K562 (cell line): ENCODE measurements at regions not wholly inside any gene's neighbourhood (a gene's known extent, or its start where the extent isn't known, plus 50 kb on each side); places are given as distances from the start of the nearest gene placed in this dataset.

Experiments
- BACH1 ChIP-seq: fragments of 200-800 bp; sonication (Bioruptor generic); IDR thresholded peaks from 2 replicates; pipeline ENCODE4 v1.6.1; 2016; ENCODE audit warnings: missing genetic modification characterization, missing compliant biosample characterization
- BRF1 ChIP-seq: IDR thresholded peaks from 3 replicates; pipeline ENCODE4 v1.6.1; 2011; ENCODE audit warnings: borderline replicate concordance, mild to moderate bottlenecking; ENCODE audit not compliant: insufficient read length; ENCODE audit errors: extremely low read depth
- CEBPB ChIP-seq: fragments of 450-650 bp; IDR thresholded peaks from 2 replicates; pipeline ENCODE4 v1.6.1; 2016; ENCODE audit warnings: missing genetic modification characterization, missing compliant biosample characterization
- HDAC1 ChIP-seq, 2 experiments: fragments of 450-650 bp; IDR thresholded peaks; 2 replicates each; pipeline ENCODE4 v1.6.1; 2016 to 2017; ENCODE audit warnings: inconsistent platforms in 1 of 2, mild to moderate bottlenecking in 1 of 2, moderate library complexity in 1 of 2
- JUND ChIP-seq, 2 experiments: IDR thresholded peaks; 2 replicates in 1 of 2; 3 replicates in 1 of 2; pipeline ENCODE4 v1.6.1; 2011; ENCODE audit warnings: borderline replicate concordance in 2 of 2, low read depth in 2 of 2, low read length in 2 of 2, improper control_type of control experiment in 1 of 2, missing biosample characterization in 1 of 2, missing genetic modification characterization in 1 of 2, missing genetic modification reagents in 1 of 2
- KLF6 ChIP-seq: fragments of 250-450 bp; sonication (Bioruptor Pico); IDR thresholded peaks from 2 replicates; pipeline ENCODE4 v1.4.0; 2020; ENCODE audit warnings: mild to moderate bottlenecking, moderate library complexity, borderline replicate concordance
- MYNN ChIP-seq, 2 experiments: sonication (generic); formaldehyde crosslinking in 1 of 2; IDR thresholded peaks; 2 replicates each; pipeline versions ENCODE4 v1.5.0 to v1.6.1; 2016 to 2020; ENCODE audit warnings: antibody characterized with exemption in 1 of 2, missing genetic modification reagents in 1 of 2
- NCOA4 ChIP-seq: fragments of 450-650 bp; IDR thresholded peaks from 2 replicates; pipeline ENCODE4 v1.6.1; 2018; ENCODE audit warnings: mild to moderate bottlenecking; ENCODE audit not compliant: partially characterized antibody
- NFATC3 ChIP-seq: fragments of 450-650 bp; IDR thresholded peaks from 2 replicates; pipeline ENCODE4 v1.6.1; 2017; ENCODE audit warnings: mild to moderate bottlenecking
- NR4A1 ChIP-seq, 2 experiments: fragments of 250-450 bp in 1 of 2; fragments of 450-650 bp in 1 of 2; sonication (Bioruptor Pico) in 1 of 2; IDR thresholded peaks; 2 replicates each; pipeline versions ENCODE4 v1.4.0 to v1.6.1; 2016 to 2020; ENCODE audit warnings: mild to moderate bottlenecking in 2 of 2, missing compliant biosample characterization in 1 of 2, missing genetic modification characterization in 1 of 2, moderate library complexity in 1 of 2
- POLR2AphosphoS2 ChIP-seq: IDR thresholded peaks from 2 replicates; pipeline ENCODE4 v1.6.1; 2012; ENCODE audit warnings: low read length, improper control_type of control experiment
- PRDM10 ChIP-seq: fragments of 450-650 bp; IDR thresholded peaks from 2 replicates; pipeline ENCODE4 v1.6.1; 2018; ENCODE audit not compliant: partially characterized antibody
- PTRF ChIP-seq: fragments of 450-650 bp; IDR thresholded peaks from 2 replicates; pipeline ENCODE4 v1.6.1; 2016; ENCODE audit warnings: mild to moderate bottlenecking, missing genetic modification characterization, missing compliant biosample characterization
- RFX5 ChIP-seq: IDR thresholded peaks from 2 replicates; pipeline ENCODE4 v1.6.1; 2011; ENCODE audit warnings: low read depth, mild to moderate bottlenecking, improper control_type of control experiment, low read length
- ZEB2 ChIP-seq: fragments of 450-650 bp; IDR thresholded peaks from 2 replicates; pipeline ENCODE4 v1.6.1; 2016
- ZKSCAN8 ChIP-seq: fragments of 200-800 bp; sonication (Bioruptor generic); IDR thresholded peaks from 2 replicates; pipeline ENCODE4 v1.6.1; 2016; ENCODE audit warnings: missing genetic modification characterization, missing compliant biosample characterization
- ZNF551 ChIP-seq: fragments of 250-450 bp; sonication (Bioruptor Pico); IDR thresholded peaks from 2 replicates; pipeline ENCODE4 v1.5.0; 2021; ENCODE audit warnings: mild to moderate bottlenecking, moderate library complexity
- TF ChIP-seq, protein P1 (sequence below), 2 experiments: fragments of 450-650 bp; IDR thresholded peaks; 2 replicates each; pipeline ENCODE4 v1.6.1; 2016
- TF ChIP-seq, protein P2 (sequence below): sonication (generic); formaldehyde crosslinking; IDR thresholded peaks from 2 replicates; pipeline ENCODE4 v1.8.0; 2022; ENCODE audit warnings: missing genetic modification reagents, mild to moderate bottlenecking, moderate library complexity, borderline replicate concordance
- TF ChIP-seq, protein P3 (sequence below): fragments of 450-650 bp; formaldehyde crosslinking; IDR thresholded peaks from 2 replicates; pipeline ENCODE4 v1.4.0; 2022; ENCODE audit warnings: missing genetic modification characterization

DNA sequence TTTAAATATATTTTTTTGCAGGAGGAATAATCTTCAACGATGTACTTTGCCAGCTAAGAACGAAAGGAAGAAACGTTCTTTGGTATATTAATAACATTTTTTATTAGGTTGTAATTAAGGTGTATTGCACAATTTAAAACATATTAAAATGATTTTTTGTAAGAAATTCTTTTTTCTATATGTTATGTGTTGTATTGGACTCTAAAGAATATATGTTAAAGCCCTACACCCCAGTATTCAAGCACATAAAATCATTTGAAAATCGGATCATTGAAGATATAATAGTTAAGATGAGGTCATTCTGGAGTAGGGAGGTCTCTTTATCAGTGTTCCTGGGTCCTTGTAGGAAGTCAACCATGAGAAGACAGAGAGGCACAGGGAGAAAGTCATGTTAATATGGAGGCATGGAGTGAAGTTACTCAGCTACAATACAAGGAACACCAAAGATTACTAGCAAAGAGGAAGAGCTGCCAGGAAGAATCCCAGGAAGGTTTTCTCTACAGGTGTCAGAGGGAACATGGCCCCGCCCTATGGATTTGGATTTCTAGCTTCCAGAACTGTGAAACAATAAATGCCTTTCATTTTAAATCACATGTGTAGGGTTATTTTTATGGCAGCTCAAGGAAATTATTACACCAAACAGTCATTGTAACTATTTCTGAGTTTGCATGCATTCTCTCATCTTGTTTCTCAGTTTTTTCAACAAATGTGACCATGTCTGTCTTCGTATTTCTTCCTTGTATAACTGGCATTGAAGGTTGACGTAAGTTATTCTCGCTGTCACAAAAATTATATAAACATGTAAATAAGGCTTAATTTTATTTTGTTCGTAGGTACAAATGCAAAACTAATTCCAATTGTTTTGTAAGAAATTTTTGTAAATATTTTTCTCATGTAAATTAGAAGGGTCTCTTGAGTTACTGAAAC lies 75.4 kb upstream of the VPREB1 start (continued):
- TF ChIP-seq, protein P1, sequence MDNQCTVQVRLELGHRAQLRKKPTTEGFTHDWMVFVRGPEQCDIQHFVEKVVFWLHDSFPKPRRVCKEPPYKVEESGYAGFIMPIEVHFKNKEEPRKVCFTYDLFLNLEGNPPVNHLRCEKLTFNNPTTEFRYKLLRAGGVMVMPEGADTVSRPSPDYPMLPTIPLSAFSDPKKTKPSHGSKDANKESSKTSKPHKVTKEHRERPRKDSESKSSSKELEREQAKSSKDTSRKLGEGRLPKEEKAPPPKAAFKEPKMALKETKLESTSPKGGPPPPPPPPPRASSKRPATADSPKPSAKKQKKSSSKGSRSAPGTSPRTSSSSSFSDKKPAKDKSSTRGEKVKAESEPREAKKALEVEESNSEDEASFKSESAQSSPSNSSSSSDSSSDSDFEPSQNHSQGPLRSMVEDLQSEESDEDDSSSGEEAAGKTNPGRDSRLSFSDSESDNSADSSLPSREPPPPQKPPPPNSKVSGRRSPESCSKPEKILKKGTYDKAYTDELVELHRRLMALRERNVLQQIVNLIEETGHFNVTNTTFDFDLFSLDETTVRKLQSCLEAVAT (IDR thresholded peaks at IDR 0.05) = no peak
- TF ChIP-seq NFATC3 = no peak
- peak; percentile 93 for TF ChIP-seq CEBPB (tag)
- no peak for TF ChIP-seq KLF6 (CRISPR knock-in tag)
- TF ChIP-seq NR4A1 (CRISPR knock-in tag; IDR thresholded peaks at IDR 0.05) = no peak
- TF ChIP-seq NR4A1 (tag; IDR thresholded peaks at IDR 0.05) = no peak
- no peak for TF ChIP-seq PTRF (tag)
- no peak for TF ChIP-seq HDAC1 (IDR thresholded peaks at IDR 0.05)
- TF ChIP-seq NCOA4 = no peak
- no peak for TF ChIP-seq ZKSCAN8 (CRISPR knock-in tag)
- no peak for TF ChIP-seq ZEB2
- TF ChIP-seq, protein P2, sequence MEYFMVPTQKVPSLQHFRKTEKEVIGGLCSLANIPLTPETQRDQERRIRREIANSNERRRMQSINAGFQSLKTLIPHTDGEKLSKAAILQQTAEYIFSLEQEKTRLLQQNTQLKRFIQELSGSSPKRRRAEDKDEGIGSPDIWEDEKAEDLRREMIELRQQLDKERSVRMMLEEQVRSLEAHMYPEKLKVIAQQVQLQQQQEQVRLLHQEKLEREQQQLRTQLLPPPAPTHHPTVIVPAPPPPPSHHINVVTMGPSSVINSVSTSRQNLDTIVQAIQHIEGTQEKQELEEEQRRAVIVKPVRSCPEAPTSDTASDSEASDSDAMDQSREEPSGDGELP = no peak
- TF ChIP-seq JUND (IDR thresholded peaks at IDR 0.05; ENCODE audit: borderline replicate concordance, low read depth, low read length) = 0 out of 2 replicates have a peak, but pooled peaks have one; percentile 1
- no peak for TF ChIP-seq JUND (tag; IDR thresholded peaks at IDR 0.05; ENCODE audit: borderline replicate concordance, low read depth, low read length)
- no peak for TF ChIP-seq BACH1
- TF ChIP-seq RFX5 = peak; percentile 13; the same call in 1 of the 2 replicates
- TF ChIP-seq, protein P3, sequence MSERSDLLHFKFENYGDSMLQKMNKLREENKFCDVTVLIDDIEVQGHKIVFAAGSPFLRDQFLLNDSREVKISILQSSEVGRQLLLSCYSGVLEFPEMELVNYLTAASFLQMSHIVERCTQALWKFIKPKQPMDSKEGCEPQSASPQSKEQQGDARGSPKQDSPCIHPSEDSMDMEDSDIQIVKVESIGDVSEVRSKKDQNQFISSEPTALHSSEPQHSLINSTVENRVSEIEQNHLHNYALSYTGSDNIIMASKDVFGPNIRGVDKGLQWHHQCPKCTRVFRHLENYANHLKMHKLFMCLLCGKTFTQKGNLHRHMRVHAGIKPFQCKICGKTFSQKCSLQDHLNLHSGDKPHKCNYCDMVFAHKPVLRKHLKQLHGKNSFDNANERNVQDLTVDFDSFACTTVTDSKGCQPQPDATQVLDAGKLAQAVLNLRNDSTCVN = no peak
- no peak for TF ChIP-seq PRDM10
- no peak for TF ChIP-seq MYNN (IDR thresholded peaks at IDR 0.05)
- no peak for TF ChIP-seq MYNN (CRISPR knock-in tag; IDR thresholded peaks at IDR 0.05)
- TF ChIP-seq BRF1 = no peak
- TF ChIP-seq ZNF551 = no peak
- TF ChIP-seq POLR2AphosphoS2 = no peak
